ENCODE measurements at regions not wholly inside any gene's neighbourhood (a gene's known extent, or its start where the extent isn't known, plus 50 kb on each side); places are given as distances from the start of the nearest gene placed in this dataset.

- no peak overlapping the region for H3K4me3 ChIP-seq (ENCODE audit: insufficient read depth, low read depth, low read length)
- TF ChIP-seq SMC3 (IDR thresholded peaks at IDR 0.05; ENCODE audit: low read depth, low read length) (no peak), CHD1 (IDR thresholded peaks at IDR 0.05; ENCODE audit: low read depth, low read length) (no peak), RFX5 (IDR thresholded peaks at IDR 0.05; ENCODE audit: low read depth, low read length) (no peak), RAD21 (IDR thresholded peaks at IDR 0.05; ENCODE audit: low read length) (no peak), MXI1 (IDR thresholded peaks at IDR 0.05; ENCODE audit: borderline replicate concordance, low read depth, low read length) (no peak), NFE2L2 (IDR thresholded peaks at IDR 0.05; ENCODE audit: low read depth, low read length) (no peak), FOS (IDR thresholded peaks at IDR 0.05; ENCODE audit: low read depth, low read length) (no peak), MAFK (IDR thresholded peaks at IDR 0.05; ENCODE audit: low read depth, low read length) (no peak), MAZ (IDR thresholded peaks at IDR 0.05; ENCODE audit: borderline replicate concordance, low read depth, low read length) (no peak), POLR2A (IDR thresholded peaks at IDR 0.05; ENCODE audit: low read depth, low read length) (no peak)
- TF ChIP-seq, protein P1, sequence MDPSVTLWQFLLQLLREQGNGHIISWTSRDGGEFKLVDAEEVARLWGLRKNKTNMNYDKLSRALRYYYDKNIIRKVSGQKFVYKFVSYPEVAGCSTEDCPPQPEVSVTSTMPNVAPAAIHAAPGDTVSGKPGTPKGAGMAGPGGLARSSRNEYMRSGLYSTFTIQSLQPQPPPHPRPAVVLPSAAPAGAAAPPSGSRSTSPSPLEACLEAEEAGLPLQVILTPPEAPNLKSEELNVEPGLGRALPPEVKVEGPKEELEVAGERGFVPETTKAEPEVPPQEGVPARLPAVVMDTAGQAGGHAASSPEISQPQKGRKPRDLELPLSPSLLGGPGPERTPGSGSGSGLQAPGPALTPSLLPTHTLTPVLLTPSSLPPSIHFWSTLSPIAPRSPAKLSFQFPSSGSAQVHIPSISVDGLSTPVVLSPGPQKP (IDR thresholded peaks at IDR 0.05; ENCODE audit: borderline replicate concordance, low read depth, low read length): no peak
- TF ChIP-seq, protein P2, sequence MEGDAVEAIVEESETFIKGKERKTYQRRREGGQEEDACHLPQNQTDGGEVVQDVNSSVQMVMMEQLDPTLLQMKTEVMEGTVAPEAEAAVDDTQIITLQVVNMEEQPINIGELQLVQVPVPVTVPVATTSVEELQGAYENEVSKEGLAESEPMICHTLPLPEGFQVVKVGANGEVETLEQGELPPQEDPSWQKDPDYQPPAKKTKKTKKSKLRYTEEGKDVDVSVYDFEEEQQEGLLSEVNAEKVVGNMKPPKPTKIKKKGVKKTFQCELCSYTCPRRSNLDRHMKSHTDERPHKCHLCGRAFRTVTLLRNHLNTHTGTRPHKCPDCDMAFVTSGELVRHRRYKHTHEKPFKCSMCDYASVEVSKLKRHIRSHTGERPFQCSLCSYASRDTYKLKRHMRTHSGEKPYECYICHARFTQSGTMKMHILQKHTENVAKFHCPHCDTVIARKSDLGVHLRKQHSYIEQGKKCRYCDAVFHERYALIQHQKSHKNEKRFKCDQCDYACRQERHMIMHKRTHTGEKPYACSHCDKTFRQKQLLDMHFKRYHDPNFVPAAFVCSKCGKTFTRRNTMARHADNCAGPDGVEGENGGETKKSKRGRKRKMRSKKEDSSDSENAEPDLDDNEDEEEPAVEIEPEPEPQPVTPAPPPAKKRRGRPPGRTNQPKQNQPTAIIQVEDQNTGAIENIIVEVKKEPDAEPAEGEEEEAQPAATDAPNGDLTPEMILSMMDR (conservative IDR thresholded peaks at IDR 0.05; ENCODE audit: low read depth, low read length): no peak
- H3K27ac ChIP-seq (ENCODE audit: insufficient read depth, low read length): no peak overlapping the region
- H3K36me3 ChIP-seq (ENCODE audit: control insufficient read depth, insufficient read depth, low read length): no peaks in the 10 kb centered on the region
- no TSS peak for BruUV-seq (replicated peaks)
- no peak overlapping the region for H2BK120ac ChIP-seq (ENCODE audit: low read depth, low read length)
- WGBS, 2 experiments (ENCODE audit: extremely low coverage in 2 of 2, insufficient read length in 1 of 2): 80% methylated on average over 2 of the region's 4 CpGs; no CpG with 5 or more reads in 1 of the 2 experiments
- H4K5ac ChIP-seq (ENCODE audit: low read depth, low read length): no peak overlapping the region
- H4K20me1 ChIP-seq (ENCODE audit: insufficient read depth, low read length): no peaks in the 10 kb centered on the region
- H3K23ac ChIP-seq (ENCODE audit: low read depth, low read length): no peak overlapping the region
- H3K14ac ChIP-seq (replicated peaks; ENCODE audit: low read depth, low read length): no peak overlapping the region
- no peak overlapping the region for H3K56ac ChIP-seq (ENCODE audit: extremely low read depth, insufficient read depth, low read length)
- H2AK5ac ChIP-seq (ENCODE audit: low read depth, low read length): no peak overlapping the region
- no peak overlapping the region for H3K4ac ChIP-seq (ENCODE audit: low read depth, low read length)
- ChIA-PET POLR2A (ENCODE audit: unreplicated experiment) (no interaction called here), CTCF (no interaction called here)
- no peak overlapping the region for H4K91ac ChIP-seq (ENCODE audit: insufficient read depth, low read depth, low read length)
- H2BK15ac ChIP-seq (ENCODE audit: low read depth, low read length): no peak overlapping the region
- H3K9me1 ChIP-seq (ENCODE audit: insufficient read depth, low read length): no peaks in the 10 kb centered on the region
- H3K4me2 ChIP-seq (ENCODE audit: low read depth, low read length): no peak overlapping the region
- H3K27me3 ChIP-seq (ENCODE audit: control insufficient read depth, insufficient read depth, low read length): no peaks in the 10 kb centered on the region
- ATAC-seq (ENCODE audit: low read depth) (no peak), DNase-seq (no peak)
- dilution Hi-C loops (cut with HindIII; ENCODE audit: low sequenced_read_pairs, unreplicated experiment): no loop called here
- H3K9ac ChIP-seq (ENCODE audit: low read depth, low read length): no peak overlapping the region
- H2AK9ac ChIP-seq (replicated peaks; ENCODE audit: low read depth, low read length, poor library complexity): no peak overlapping the region
- no peaks in the 10 kb centered on the region for H3K4me1 ChIP-seq (ENCODE audit: control insufficient read depth, insufficient read depth, low read length)
- no peaks in the 10 kb centered on the region for H3K79me1 ChIP-seq (ENCODE audit: low read depth in 1 of 2, low read length in 2 of 2)
- no peak overlapping the region for H2BK5ac ChIP-seq (ENCODE audit: low read depth, low read length, poor library complexity, severe bottlenecking)
- no peak overlapping the region for H3K18ac ChIP-seq (ENCODE audit: low read depth, low read length)
- no peak overlapping the region for H4K8ac ChIP-seq (ENCODE audit: low read depth in 2 of 2, low read length in 2 of 2)
- intact Hi-C loops (cut with micrococcal nuclease): no loop called here
- no peak overlapping the region for H2AFZ ChIP-seq (replicated peaks; ENCODE audit: low read length, poor library complexity)
- in situ Hi-C loops (cut with MboI; ENCODE audit: low sequenced_read_pairs): no loop called here
- no peak overlapping the region for H2BK20ac ChIP-seq (ENCODE audit: low read depth, low read length)
- no peaks in the 10 kb centered on the region for H3K9me3 ChIP-seq (ENCODE audit: control insufficient read depth, insufficient read depth, low read length)
Measured at GRCh38 chr4:181846934-181847333, 396.3 kb upstream of the TENM3 start.

All from IMR-90 (cell line).